ENCODE measurements at regions not wholly inside any gene's neighbourhood (a gene's known extent, or its start where the extent isn't known, plus 50 kb on each side); places are given as distances from the start of the nearest gene placed in this dataset.

- no peak for DNase-seq
Observed at GRCh38 chr5:106154280-106154716, 1516.4 kb downstream of the EFNA5 start.

- no peak for DNase-seq
Observed at GRCh38 chr5:106152569-106152968, 1518.2 kb downstream of the EFNA5 start.

GRCh38 chr5:106142116-106142515 is 1528.6 kb downstream of the EFNA5 start:
- no peak for DNase-seq

GRCh38 chr5:106140101-106140500 is 1530.6 kb downstream of the EFNA5 start:
- no peak for DNase-seq

GRCh38 chr5:106136061-106136460 is 1534.7 kb downstream of the EFNA5 start:
- DNase-seq: no peak

GRCh38 chr5:106135473-106135872 is 1535.3 kb downstream of the EFNA5 start:
- no peak for DNase-seq

- no peak for DNase-seq
Observed at GRCh38 chr5:106134549-106134948, 1536.2 kb downstream of the EFNA5 start.

- DNase-seq: no peak
Observed at GRCh38 chr5:106127985-106128384, 1542.8 kb downstream of the EFNA5 start.

GRCh38 chr5:106127341-106127781 is 1543.4 kb downstream of the EFNA5 start:
- DNase-seq: no peak

- DNase-seq: peak; percentile 27
Observed at GRCh38 chr5:106121972-106122605, 1548.6 kb downstream of the EFNA5 start.

GRCh38 chr5:106116682-106117081 is 1554.1 kb downstream of the EFNA5 start:
- no peak for DNase-seq

GRCh38 chr5:106113922-106114321 is 1556.8 kb downstream of the EFNA5 start:
- DNase-seq: no peak

GRCh38 chr5:106106384-106106783 is 1564.4 kb downstream of the EFNA5 start:
- no peak for DNase-seq

GRCh38 chr5:106097340-106097739 is 1573.4 kb downstream of the EFNA5 start:
- no peak for DNase-seq

- no peak for DNase-seq
Observed at GRCh38 chr5:106094839-106095238, 1575.9 kb downstream of the EFNA5 start.

GRCh38 chr5:106094204-106094607 is 1576.5 kb downstream of the EFNA5 start:
- no peak for DNase-seq

GRCh38 chr5:106093134-106093533 is 1577.6 kb downstream of the EFNA5 start:
- DNase-seq: no peak

GRCh38 chr5:106092455-106092854 is 1578.3 kb downstream of the EFNA5 start:
- no peak for DNase-seq

- no peak for DNase-seq
Observed at GRCh38 chr5:106089073-106089472, 1581.7 kb downstream of the EFNA5 start.

- DNase-seq: no peak
Observed at GRCh38 chr5:106088462-106088861, 1582.3 kb downstream of the EFNA5 start.

GRCh38 chr5:106086352-106086751 is 1584.4 kb downstream of the EFNA5 start:
- no peak for DNase-seq

GRCh38 chr5:106085556-106085955 is 1585.2 kb downstream of the EFNA5 start:
- no peak for DNase-seq

- no peak for DNase-seq
Observed at GRCh38 chr5:106085136-106085535, 1585.6 kb downstream of the EFNA5 start.

- DNase-seq: no peak
Observed at GRCh38 chr5:106080535-106080934, 1590.2 kb downstream of the EFNA5 start.

GRCh38 chr5:106076655-106077054 is 1594.1 kb downstream of the EFNA5 start:
- DNase-seq: no peak
